ENCODE measurements at regions not wholly inside any gene's neighbourhood (a gene's known extent, or its start where the extent isn't known, plus 50 kb on each side); places are given as distances from the start of the nearest gene placed in this dataset.

DNA sequence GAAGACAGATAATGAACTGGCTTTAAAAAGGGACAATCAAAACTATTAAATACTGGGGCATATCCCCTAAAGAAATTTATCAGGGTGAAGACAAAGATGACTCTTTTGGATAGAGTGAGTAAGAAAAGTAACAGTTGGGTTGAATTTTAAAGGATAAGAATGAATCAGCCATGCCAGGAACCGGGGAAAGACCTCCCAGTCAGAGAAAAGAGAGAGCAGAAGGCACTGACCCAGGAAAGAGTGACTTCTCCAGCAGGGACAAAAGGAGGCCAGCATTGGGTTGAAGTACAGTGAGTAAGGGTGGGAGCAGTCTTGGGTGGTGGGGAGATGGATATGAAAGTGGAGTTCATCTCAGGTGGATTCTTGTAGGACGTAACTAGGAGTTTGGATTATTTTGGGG lies 516.9 kb upstream of the JAG1 start:
- DNase-seq = no peak

GRCh38 chr20:11192106-11192505 lies 518.3 kb upstream of the JAG1 start:
- DNase-seq = no peak

DNA sequence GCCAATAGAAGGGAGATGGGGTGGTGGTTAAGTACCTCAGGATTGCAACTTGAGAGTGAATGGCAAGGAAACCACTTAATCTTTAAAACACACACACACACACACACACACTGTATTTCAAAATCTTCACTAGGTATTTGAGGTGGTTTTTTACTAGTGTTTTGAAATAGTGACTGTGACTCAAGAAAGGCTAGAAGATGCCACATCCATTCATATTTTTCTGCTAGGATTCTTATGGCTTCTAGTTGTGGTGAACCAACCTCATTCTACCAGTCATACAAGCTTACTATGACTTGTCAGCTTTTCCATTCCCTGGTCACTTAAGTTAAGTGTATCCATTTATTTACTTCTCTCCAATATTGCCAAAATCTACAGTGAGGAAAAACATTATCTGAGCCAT lies 519.4 kb upstream of the JAG1 start:
- no peak for DNase-seq

DNA sequence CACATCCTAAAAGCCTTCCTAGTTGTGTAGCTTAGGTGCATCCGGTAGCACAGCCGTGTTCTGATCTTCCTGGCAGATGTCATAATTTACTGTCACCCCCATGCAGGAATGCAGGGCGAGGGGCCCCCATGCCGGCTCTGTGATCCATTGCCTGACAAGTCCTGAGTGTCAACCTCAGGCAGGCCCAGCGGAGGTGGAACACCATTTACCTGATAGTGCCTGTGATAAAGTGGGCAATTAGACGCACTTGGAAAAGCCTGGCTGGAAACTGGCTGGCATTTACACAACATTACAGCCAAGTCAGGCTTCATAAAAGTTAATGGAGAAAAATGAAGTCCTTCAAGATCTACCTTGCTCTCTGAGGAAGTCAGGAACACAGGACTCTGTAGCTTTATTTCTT lies 521.4 kb upstream of the JAG1 start:
- DNase-seq = no peak

DNA sequence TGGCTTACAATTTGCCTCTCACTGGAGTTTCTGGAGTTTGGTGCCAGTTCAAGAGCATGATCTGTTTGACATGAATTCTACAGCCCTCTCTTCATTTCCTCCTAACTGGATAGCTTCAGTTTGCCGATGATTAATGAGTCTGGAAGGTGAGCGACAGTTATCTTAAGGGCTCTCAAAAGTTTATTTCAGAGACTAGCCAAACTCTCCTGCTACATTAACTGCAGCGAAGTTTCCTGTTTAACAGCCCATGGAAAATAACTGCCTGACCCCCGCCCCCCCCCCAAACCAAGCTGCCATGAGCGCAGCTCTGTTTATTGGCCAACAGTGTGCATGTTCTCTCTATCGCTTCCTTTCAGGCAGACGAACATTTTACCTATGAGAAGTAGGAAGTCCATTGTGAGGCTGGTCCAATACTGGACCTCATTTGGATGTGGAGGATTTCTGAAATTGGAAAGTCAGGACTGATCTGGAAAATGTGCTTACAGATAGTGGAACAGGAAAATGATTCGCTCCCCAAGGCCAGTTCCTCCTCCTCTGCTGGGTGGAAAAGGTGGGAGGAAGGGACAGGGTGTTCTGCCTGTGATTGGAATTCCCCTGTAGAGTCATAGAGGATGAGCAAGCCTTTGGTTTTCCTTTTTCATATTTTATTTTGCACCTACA lies 522.2 kb upstream of the JAG1 start:
- DNase-seq = no peak

DNA sequence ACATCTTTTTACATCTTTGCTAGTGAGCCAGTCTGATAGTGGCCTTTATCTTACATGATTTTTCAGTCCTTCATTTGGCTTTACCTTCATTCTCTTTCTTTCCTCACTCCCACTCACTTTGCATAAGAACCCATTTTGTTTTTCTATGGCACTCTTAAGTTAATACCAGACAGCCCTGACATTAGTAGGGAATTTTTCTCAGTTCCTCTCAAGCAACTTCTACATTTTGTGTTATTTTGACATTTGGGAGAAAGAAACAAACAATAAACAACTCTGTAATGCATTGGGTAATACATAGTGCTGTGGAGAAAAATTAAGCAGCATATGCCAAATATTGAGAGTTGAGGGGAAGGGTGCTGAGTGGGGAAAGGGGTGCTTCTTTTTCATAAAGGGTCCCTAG lies 524.1 kb upstream of the JAG1 start:
- no peak for DNase-seq

GRCh38 chr20:11200423-11200822 lies 526.6 kb upstream of the JAG1 start:
- no peak for DNase-seq

DNA sequence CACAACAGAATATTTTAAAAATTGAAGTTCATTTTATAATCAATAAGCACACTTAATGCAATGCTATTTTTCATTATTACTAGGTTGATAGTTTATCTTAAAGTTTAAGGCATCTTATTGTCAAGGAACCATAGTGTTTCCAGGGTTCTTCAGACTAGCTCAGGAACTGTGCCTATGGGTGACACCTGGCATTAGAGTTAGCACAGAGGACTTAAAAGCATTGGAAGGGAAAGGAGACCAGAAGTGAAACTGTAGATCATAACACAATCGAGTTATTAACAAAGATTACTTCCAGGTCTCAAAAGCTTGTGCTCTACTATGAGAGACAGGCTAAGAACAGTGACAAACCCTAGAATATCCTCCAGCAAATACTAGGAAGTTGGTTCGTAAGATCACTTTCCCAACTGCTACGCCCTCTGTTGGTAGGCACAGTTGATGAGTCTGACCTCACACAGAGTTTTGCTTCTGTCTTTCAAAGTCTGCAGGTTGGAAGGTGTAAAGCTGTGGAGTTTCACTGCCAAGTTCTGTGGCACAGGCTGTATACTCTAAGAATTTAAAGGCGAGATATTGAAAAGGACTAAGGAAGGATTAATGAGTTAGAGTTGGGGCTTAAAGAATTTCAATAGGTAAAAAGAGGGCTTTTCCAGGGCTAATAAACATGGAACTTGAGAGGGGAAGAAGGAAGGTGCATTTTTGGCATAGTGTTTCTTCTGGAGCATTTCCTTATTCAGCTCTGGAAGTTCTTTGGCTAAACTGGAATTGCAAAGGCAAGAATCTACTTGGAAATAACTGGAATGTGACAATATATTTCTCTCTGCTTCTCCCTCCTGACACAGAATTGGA lies 531.3 kb upstream of the JAG1 start:
- DNase-seq = peak; percentile 70 to 74

- DNase-seq = no peak
Observed at GRCh38 chr20:11205769-11206362, 532.1 kb upstream of the JAG1 start.

DNA sequence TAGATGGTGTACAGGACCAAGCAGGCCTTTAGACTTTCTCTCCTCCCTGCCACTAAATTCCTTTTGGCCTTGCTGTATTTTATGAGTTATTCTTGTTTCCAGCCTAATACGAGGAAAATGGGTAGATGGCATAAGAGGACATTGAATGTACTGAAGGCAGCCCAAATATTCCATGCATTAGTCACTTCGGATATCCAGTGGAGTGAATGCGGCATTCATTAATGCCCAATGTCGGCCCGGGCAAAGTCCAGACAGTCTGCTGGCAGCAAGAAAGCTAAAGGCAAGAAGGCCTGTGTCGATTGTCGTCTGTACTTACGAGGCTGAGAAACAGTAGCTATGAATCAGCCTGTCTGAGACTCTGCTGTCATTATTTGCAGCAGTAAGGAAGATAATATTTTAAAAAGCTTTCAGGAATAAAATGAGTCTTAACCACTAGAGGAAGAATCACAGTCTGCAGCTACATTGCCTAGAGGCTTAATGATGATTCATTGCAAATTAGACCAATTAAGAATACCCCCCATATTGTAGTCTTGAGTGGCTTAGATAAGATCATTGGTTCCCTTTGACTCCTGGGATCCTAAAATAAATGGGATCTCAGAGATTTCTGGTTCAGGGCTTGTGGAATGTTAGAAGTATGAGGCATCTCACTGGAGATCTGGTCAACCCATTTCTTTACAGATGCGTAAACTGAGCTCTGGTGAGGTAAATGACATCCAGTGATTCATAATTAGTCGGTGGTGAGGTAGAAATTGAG lies 534.1 kb upstream of the JAG1 start:
- DNase-seq = no peak

GRCh38 chr20:11210611-11211010 lies 536.8 kb upstream of the JAG1 start:
- DNase-seq = no peak

GRCh38 chr20:11212272-11212671 lies 538.5 kb upstream of the JAG1 start:
- DNase-seq = no peak

DNA sequence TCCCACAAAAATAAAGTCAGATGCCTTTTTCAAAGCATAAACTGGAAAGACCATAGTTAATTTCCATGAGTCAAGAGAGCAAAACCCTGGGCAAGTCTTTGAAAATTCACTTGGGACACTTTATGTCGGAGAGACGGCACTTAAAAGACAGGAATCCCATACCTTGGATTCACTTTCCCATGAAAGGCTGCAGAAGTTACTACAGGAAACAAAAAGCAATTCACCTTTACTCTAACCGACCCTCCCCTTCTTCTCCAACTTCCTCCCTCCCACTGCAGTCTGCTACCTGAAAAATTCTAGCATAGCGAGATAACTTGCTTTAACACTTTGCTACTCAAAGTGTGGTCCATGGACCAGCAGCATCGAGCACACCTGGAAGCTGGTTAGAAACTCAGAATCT lies 539.1 kb upstream of the JAG1 start:
- DNase-seq = no peak

DNA sequence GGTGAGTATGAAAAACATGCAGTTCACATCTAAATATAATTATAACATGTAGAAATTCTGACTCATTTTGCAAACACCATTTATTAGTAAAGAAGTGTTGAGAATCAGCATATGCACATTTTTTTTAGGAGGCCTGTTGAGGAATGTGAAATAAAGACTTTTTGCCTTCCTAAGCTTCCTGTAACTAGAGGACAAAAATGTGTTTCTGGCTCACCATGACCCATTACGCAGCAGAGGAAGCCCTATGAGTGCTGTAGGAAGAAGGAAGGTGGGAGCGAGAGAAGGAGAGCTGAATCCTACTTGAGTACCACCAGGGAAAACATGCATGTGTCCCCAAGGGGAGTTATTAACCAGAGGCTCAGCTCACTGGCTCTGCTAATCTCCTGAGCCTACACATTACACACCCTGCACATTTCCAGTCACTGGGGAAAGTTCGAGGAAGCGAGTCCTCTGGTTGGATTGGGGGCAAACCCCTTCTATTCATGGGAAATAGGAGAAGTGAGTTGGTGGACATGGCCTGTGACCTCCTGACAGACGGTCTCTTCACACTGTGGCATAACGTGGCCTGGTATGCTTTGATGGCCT lies 540.5 kb upstream of the JAG1 start:
- DNase-seq = no peak

DNA sequence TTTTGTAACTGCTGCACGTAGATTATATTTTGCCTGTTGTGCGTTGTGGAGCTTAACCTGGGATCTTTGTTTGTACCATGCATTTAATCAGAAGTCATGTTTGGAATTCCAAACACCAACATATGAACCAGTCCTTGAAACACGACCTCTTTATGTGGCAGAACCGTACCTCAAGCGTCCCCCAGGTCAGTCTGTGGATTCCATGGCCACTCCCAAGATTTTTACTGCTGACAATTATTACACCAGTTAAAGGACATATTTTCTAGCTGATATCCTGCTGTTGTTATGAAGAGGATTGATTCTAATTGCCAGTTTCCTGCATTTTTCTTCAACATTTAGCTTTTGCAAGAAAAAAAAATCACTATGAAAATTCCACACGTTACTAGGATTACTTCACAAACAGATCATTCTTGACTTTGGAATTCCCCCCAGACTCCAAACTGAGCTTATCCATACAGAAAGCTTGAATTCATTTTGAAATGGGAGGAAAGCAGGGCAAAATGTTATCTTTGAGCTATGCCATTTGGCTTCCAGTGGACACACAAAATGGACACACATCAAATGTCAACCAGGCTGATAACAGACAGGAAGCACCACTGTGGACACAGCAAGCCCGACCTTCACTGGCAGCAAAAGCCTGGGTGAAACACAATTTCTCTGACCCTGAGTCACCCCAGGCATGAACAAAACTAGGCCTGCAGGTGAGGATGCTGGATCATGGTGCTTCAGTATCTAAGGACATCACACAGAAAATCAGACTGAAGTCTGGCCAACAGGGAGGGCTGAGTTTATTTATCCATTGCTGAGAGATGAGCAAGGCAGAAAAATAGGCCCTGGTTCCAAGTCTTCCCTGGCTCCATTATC lies 542.9 kb upstream of the JAG1 start:
- DNase-seq = no peak

- no peak for DNase-seq
Observed at GRCh38 chr20:11217326-11218172, 543.8 kb upstream of the JAG1 start.

GRCh38 chr20:11218173-11218680 lies 544.4 kb upstream of the JAG1 start:
- no peak for DNase-seq

DNA sequence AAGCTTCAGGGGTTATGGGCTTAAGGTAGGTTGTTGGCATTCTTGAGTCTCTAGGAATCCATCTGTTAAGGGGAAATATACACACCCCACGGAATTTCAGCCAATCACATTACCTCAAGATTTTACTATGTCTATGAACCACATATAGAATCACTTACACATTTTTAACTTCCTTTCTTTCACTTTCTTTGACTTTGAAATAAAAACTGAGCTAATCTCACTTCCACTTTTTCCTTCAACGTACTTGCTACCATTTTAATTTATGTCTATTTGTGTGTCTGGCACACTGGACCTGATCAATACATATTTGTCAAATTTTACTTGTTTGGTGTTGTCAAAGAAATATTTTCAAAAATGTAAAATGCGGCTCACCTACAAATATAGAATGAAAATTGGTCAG lies 545.4 kb upstream of the JAG1 start:
- no peak for DNase-seq

- DNase-seq = no peak
Observed at GRCh38 chr20:11221046-11221445, 547.2 kb upstream of the JAG1 start.

DNA sequence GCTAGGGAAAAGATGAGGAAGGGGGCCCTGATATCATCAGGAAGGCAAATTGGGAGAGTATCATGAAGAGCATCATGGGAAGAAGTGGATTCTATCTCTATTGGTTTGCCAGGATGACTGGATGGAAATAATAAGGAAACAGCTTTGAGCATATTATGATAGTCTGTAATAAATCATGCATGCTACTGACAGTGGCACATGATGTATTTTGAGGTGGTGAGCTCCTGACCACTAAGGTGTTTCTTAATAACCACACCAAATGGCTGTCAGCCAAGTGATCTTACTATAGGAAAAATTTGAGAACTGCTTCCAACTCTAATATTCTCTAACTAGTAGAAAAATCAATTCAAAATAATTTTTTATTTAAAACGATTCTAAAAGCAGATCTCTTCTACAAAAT lies 548.4 kb upstream of the JAG1 start:
- DNase-seq = no peak

- no peak for DNase-seq
Observed at GRCh38 chr20:11227602-11228001, 553.8 kb upstream of the JAG1 start.

Data from SHP77 (cell line).